AG10803 (cell line): ENCODE measurements at regions not wholly inside any gene's neighbourhood (a gene's known extent, or its start where the extent isn't known, plus 50 kb on each side); places are given as distances from the start of the nearest gene placed in this dataset.
A peak's percentile ranks its signal among the peaks of the same experiment; 100 is the strongest.

ENCODE experiments used
- DNase-seq: peaks from one replicate; pipeline ENCODE4 v3.0.0; 2010; ENCODE audit warnings: low read depth
- H3K4me3 ChIP-seq: 2 replicates; pipeline ENCODE4 v1.5.1; 2011; ENCODE audit warnings: mild to moderate bottlenecking, low read length, control low read depth
- TF ChIP-seq, protein P1 (sequence below): conservative IDR thresholded peaks from 2 replicates; pipeline ENCODE4 v1.5.1; 2011; ENCODE audit warnings: mild to moderate bottlenecking, low read length, control low read depth, inconsistent platforms

DNA sequence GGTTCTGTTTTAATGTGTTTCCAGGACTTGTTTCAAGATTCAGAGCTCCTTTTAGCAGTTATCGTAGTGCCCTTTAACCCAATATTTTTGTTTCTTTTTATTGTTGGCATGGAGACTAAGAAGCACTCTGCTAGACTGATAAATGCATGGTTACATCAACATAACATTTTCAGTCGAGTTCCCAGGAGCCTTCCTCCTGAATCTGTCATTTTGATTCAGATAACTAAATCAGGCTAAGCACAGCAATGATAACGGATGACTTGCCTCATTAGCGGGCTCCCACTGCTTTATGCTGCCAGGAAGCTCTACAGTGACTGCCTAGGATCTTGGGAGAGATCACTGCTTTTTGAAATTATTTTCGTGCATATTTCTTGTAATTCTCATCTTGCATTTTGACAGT, 772.8 kb upstream of the GJE1 start:
- TF ChIP-seq, protein P1, sequence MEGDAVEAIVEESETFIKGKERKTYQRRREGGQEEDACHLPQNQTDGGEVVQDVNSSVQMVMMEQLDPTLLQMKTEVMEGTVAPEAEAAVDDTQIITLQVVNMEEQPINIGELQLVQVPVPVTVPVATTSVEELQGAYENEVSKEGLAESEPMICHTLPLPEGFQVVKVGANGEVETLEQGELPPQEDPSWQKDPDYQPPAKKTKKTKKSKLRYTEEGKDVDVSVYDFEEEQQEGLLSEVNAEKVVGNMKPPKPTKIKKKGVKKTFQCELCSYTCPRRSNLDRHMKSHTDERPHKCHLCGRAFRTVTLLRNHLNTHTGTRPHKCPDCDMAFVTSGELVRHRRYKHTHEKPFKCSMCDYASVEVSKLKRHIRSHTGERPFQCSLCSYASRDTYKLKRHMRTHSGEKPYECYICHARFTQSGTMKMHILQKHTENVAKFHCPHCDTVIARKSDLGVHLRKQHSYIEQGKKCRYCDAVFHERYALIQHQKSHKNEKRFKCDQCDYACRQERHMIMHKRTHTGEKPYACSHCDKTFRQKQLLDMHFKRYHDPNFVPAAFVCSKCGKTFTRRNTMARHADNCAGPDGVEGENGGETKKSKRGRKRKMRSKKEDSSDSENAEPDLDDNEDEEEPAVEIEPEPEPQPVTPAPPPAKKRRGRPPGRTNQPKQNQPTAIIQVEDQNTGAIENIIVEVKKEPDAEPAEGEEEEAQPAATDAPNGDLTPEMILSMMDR, result no peak
- H3K4me3 ChIP-seq, result no peak overlapping the region
- peak; percentile 12 for DNase-seq

- TF ChIP-seq, protein P1, result no peak
- no peak overlapping the region for H3K4me3 ChIP-seq
- peak; percentile 27 for DNase-seq
Observed at GRCh38 chr6:141354191-141354955, 778.4 kb upstream of the GJE1 start.

GRCh38 chr6:141351721-141352120, 781.0 kb upstream of the GJE1 start:
- TF ChIP-seq, protein P1, result no peak
- no peak for DNase-seq
- H3K4me3 ChIP-seq, result no peak overlapping the region

GRCh38 chr6:141349710-141350109, 783.0 kb upstream of the GJE1 start:
- TF ChIP-seq, protein P1, result no peak
- DNase-seq, result no peak
- H3K4me3 ChIP-seq, result no peak overlapping the region

GRCh38 chr6:141347906-141348492, 784.7 kb upstream of the GJE1 start:
- TF ChIP-seq, protein P1, result no peak
- no peak overlapping the region for H3K4me3 ChIP-seq
- no peak for DNase-seq

DNA sequence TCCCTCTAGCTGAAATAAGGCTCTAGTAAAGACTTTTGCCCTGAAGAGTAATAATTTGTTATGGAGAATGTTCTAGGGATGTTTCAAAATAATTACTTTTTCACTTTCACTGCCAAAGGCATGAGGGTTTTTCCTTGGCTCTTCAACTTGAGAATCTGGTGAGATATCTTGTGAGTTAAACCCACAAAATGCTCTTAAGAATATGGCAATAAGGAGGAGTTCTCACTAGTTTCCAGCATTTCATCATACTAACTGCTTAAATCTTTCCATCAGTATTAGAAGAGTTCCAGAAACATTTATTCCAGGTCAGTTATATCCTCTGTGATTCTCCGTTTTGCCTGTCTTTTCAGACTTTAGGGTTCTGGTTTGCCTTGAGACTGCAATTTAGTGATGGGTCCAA, 785.6 kb upstream of the GJE1 start:
- DNase-seq, result peak; percentile 37
- TF ChIP-seq, protein P1, result no peak

DNA sequence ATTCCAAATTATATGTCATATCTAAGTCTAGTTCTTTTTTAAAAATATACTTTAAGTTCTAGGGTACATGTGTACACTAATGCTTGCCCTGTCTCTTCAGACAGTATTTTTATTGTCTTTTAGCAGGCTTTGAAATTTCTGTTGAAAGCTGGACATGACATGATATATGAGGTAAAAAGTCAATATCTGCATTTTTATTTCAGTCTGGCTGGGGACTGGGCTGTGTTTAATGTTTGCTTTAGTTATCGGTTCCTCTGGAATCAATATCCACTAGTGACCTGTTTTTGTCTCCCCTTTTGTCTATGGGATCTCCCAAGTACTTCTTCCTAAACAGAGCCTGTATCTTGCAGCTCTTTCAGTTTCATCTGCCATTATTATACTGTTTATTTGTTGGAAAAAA, 786.2 kb upstream of the GJE1 start:
- TF ChIP-seq, protein P1, result no peak
- no peak for DNase-seq
- no peak overlapping the region for H3K4me3 ChIP-seq

More for the DNA sequence above, 785.6 kb upstream of the GJE1 start:
- H3K4me3 ChIP-seq, result no peak overlapping the region
